Naive thymus-derived CD4-positive, alpha-beta T cell (primary cell): ENCODE measurements at regions not wholly inside any gene's neighbourhood (a gene's known extent, or its start where the extent isn't known, plus 50 kb on each side); places are given as distances from the start of the nearest gene placed in this dataset.

Experiments
- ATAC-seq: fragments of 150-1000 bp; cut with Tn5 transposase; 2 replicates; pipeline ENCODE4 v1.10.0; 2021; ENCODE audit warnings: mild to moderate bottlenecking, moderate library complexity
- CTCF ChIA-PET: fragments of 350-600 bp; sonication (Branson Sonifier 250); formaldehyde crosslinking; loops from one replicate; lab custom pipeline; 2021; ENCODE audit warnings: antibody characterized with exemption; lab: Charles Lee
- POLR2A ChIA-PET: fragments of 350-600 bp; sonication (Branson Sonifier 250); formaldehyde crosslinking; loops from one replicate; lab custom pipeline; 2021; ENCODE audit warnings: antibody characterized with exemption, inconsistent platforms; lab: Charles Lee
- DNase-seq, 9 donors: peaks; one replicate each; pipeline versions ENCODE4 v3.0.0 to v3.0.0-alpha.2; 2020 to 2022; ENCODE audit warnings: mixed read lengths in 1 of 9
- H3K27ac ChIP-seq: one replicate; pipeline ENCODE4 v1.7.0; 2013; ENCODE audit warnings: mild to moderate bottlenecking, low read depth, low read length, moderate library complexity
- H3K27me3 ChIP-seq, 2 donors: one replicate each; pipeline ENCODE4 v1.7.0; 2013; ENCODE audit warnings: low read length in 2 of 2, mild to moderate bottlenecking in 2 of 2, moderate library complexity in 2 of 2; ENCODE audit not compliant: control insufficient read depth in 2 of 2, insufficient read depth in 2 of 2
- H3K36me3 ChIP-seq, 3 experiments: 1 replicate in 2 of 3; 2 replicates in 1 of 3; pipeline ENCODE4 v1.7.0; 2013; ENCODE audit warnings: low read length in 3 of 3, mild to moderate bottlenecking in 3 of 3, moderate library complexity in 1 of 3; ENCODE audit not compliant: insufficient read depth in 3 of 3, control insufficient read depth in 2 of 3
- H3K4me1 ChIP-seq, 2 donors: one replicate each; pipeline ENCODE4 v1.7.0; 2013; ENCODE audit warnings: low read length in 2 of 2, mild to moderate bottlenecking in 2 of 2, moderate library complexity in 1 of 2; ENCODE audit not compliant: control insufficient read depth in 2 of 2, insufficient read depth in 2 of 2
- H3K4me3 ChIP-seq: 2 replicates; pipeline ENCODE4 v1.7.0; 2013; ENCODE audit warnings: mild to moderate bottlenecking, low read length
- H3K9me3 ChIP-seq, 3 experiments: 1 replicate in 2 of 3; 2 replicates in 1 of 3; pipeline ENCODE4 v1.7.0; 2013; ENCODE audit warnings: low read length in 3 of 3; ENCODE audit not compliant: control insufficient read depth in 2 of 3
- H3K27ac Mint-ChIP-seq, 9 donors: one replicate each; pipeline ENCODE4 v1.8.0; 2020 to 2022; ENCODE audit warnings: mixed read lengths in 9 of 9, mild to moderate bottlenecking in 8 of 9, moderate library complexity in 5 of 9, inconsistent platforms in 2 of 9
- H3K27me3 Mint-ChIP-seq, 5 donors: one replicate each; pipeline ENCODE4 v1.8.0; 2021 to 2022; ENCODE audit warnings: mixed read lengths in 5 of 5, mild to moderate bottlenecking in 1 of 5
- H3K36me3 Mint-ChIP-seq, 5 donors: one replicate each; pipeline ENCODE4 v1.8.0; 2020 to 2022; ENCODE audit warnings: mixed read lengths in 5 of 5, mild to moderate bottlenecking in 3 of 5, inconsistent platforms in 1 of 5
- H3K4me1 Mint-ChIP-seq, 7 donors: one replicate each; pipeline ENCODE4 v1.8.0; 2020 to 2022; ENCODE audit warnings: mixed read lengths in 7 of 7, mild to moderate bottlenecking in 3 of 7, inconsistent platforms in 1 of 7
- H3K4me3 Mint-ChIP-seq, 10 donors: one replicate each; pipeline ENCODE4 v1.8.0; 2020 to 2022; ENCODE audit warnings: mild to moderate bottlenecking in 10 of 10, mixed read lengths in 10 of 10, moderate library complexity in 6 of 10, inconsistent platforms in 2 of 10
- H3K9me3 Mint-ChIP-seq, 11 donors: one replicate each; pipeline ENCODE4 v1.8.0; 2020 to 2022; ENCODE audit warnings: mixed read lengths in 11 of 11, mild to moderate bottlenecking in 4 of 11, inconsistent platforms in 1 of 11, moderate library complexity in 1 of 11
- intact Hi-C, 2 donors: fragments of 100-400 bp; cut with micrococcal nuclease; formaldehyde crosslinking; loops; one replicate each; pipeline ENCODE4 v1.15.1; 2023

DNA sequence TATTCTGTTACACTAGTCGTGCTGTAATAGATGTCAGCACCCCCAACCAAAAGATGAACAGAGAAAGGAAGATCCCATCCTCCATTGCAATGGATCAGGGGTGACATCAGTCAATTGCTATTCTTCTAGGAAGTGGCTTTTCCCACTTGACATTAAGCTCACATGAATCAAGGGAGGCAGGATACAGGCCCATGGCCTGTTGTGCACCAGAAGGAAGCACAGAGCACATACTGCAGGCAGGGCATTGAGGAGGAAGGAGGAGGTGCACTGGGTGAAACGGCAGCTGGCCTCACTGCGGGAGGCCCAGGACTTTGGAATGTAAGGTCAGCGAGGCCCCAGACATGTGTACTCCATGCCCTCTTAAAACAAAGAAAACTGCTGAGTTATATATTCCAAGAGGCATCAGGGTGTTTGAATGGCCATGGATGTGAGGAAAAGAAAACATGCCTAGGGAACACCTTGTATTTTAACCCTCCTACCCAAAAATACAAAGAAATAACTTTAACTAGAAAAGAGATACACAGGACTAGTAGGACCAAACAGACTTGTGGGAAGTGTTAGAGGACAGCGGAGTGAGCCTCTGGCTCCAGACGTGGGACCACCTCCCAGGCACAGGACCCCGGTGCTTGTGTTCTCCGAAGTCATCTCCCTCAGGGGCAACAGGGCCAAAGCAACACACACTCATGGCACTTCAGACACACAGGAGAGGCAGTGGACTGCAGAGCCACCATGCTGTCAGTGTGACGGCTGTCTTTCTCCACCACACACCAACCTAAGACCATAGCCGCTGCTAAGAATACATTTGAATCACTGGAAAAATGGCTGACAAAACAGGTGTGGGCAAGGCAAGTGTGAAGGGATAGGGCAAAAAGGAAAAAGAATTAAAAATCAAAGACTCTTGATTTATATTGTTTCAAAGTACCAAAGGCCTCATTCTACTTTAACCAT, 51.4 kb upstream of the RIOK3 start:
- DNase-seq (no peak), ATAC-seq (no peak)
- CTCF ChIA-PET = interaction anchor here (0.6 kb wide), 1 partner anchor 41 kb away, joined by 4 read pairs; no protein-coding TSS in a partner anchor
- Histone ChIP-seq H3K27ac (no peak overlapping the region), H3K27me3 (no peaks in the 10 kb centered on the region), H3K4me3 (no peak overlapping the region), H3K4me1 (peaks cover 10 to 20% of the 10 kb centered on the region in 2 donors), H3K36me3 (no peaks in the 10 kb centered on the region), H3K9me3 (no peaks in the 10 kb centered on the region)
- Mint-ChIP-seq H3K9me3 (no peaks in the 10 kb centered on the region), H3K27me3 (no peaks in the 10 kb centered on the region), H3K36me3 (peaks cover 0 to 7% (median 5%) of the 10 kb centered on the region in 5 donors), H3K4me1 (peaks cover 4 to 34% (median 27%) of the 10 kb centered on the region in 7 donors), H3K4me3 (no peak overlapping the region), H3K27ac (no peak overlapping the region)
- intact Hi-C loops = no loop called here
- POLR2A ChIA-PET = no interaction called here
